CD14-positive monocyte (primary cell): ENCODE measurements at regions not wholly inside any gene's neighbourhood (a gene's known extent, or its start where the extent isn't known, plus 50 kb on each side); places are given as distances from the start of the nearest gene placed in this dataset.

Experiments
- DNase-seq, 3 donors: peaks; one replicate each; pipeline ENCODE4 v3.0.0-alpha.2; 2011 to 2022
- H2AFZ ChIP-seq: 2 replicates; pipeline ENCODE4 v1.6.0; 2012; ENCODE audit warnings: mild to moderate bottlenecking, low read depth, low read length, inconsistent platforms; ENCODE audit not compliant: insufficient read depth, poor library complexity, severe bottlenecking
- H3K27ac ChIP-seq, 2 donors: 1 replicate in 1 of 2; 2 replicates in 1 of 2; pipeline ENCODE4 v1.5.1; 2012 to 2013; ENCODE audit warnings: low read length in 2 of 2, control low read depth in 1 of 2, inconsistent platforms in 1 of 2, low read depth in 1 of 2, mild to moderate bottlenecking in 1 of 2
- H3K27me3 ChIP-seq, 2 donors: one replicate each; pipeline versions ENCODE4 v1.6.0 to v1.6.1; 2011 to 2013; ENCODE audit warnings: low read length in 2 of 2; ENCODE audit not compliant: control insufficient read depth in 2 of 2, insufficient read depth in 2 of 2
- H3K36me3 ChIP-seq, 2 donors: replicated peaks in 1 of 2; 1 replicate in 1 of 2; 2 replicates in 1 of 2; pipeline versions ENCODE4 v1.5.1 to v1.6.1; 2012 to 2013; ENCODE audit warnings: low read length in 2 of 2, control low read depth in 1 of 2, inconsistent platforms in 1 of 2, mild to moderate bottlenecking in 1 of 2; ENCODE audit not compliant: insufficient read depth in 2 of 2, control insufficient read depth in 1 of 2
- H3K4me1 ChIP-seq, 2 donors: 1 replicate in 1 of 2; 2 replicates in 1 of 2; pipeline versions ENCODE4 v1.5.1 to v1.6.1; 2012 to 2013; ENCODE audit warnings: low read length in 2 of 2, control low read depth in 1 of 2, inconsistent platforms in 1 of 2, mild to moderate bottlenecking in 1 of 2, moderate library complexity in 1 of 2; ENCODE audit not compliant: insufficient read depth in 2 of 2, control insufficient read depth in 1 of 2
- H3K4me2 ChIP-seq: replicated peaks from 2 replicates; pipeline ENCODE3; 2012; ENCODE audit warnings: low read length, moderate library complexity, mild to moderate bottlenecking; ENCODE audit not compliant: poor library complexity, severe bottlenecking; ENCODE audit errors: extremely low read depth
- H3K4me3 ChIP-seq, 3 experiments: fragments of 200-600 bp in 1 of 3; sonication (generic) in 1 of 3; replicated peaks in 1 of 3; 1 replicate in 2 of 3; 2 replicates in 1 of 3; pipeline ENCODE4 v1.5.1; 2011 to 2013; ENCODE audit warnings: low read length in 3 of 3, mild to moderate bottlenecking in 3 of 3, control low read depth in 2 of 3, low read depth in 2 of 3, inconsistent platforms in 1 of 3, moderate library complexity in 1 of 3
- H3K79me2 ChIP-seq: 2 replicates; pipeline ENCODE4 v1.6.0; 2012; ENCODE audit warnings: mild to moderate bottlenecking, control low read depth, inconsistent platforms, low read length, moderate library complexity; ENCODE audit not compliant: insufficient read depth
- H3K9ac ChIP-seq: 2 replicates; pipeline ENCODE4 v1.6.0; 2017; ENCODE audit warnings: low read length, mild to moderate bottlenecking; ENCODE audit not compliant: insufficient read depth, poor library complexity, severe bottlenecking
- H3K9me3 ChIP-seq, 2 donors: replicated peaks in 1 of 2; 1 replicate in 1 of 2; 2 replicates in 1 of 2; pipeline versions ENCODE4 v1.5.1 to v1.6.1; 2012 to 2013; ENCODE audit warnings: low read length in 2 of 2, control low read depth in 1 of 2; ENCODE audit not compliant: control insufficient read depth in 1 of 2, insufficient read depth in 1 of 2
- H4K20me1 ChIP-seq: 2 replicates; pipeline ENCODE4 v1.6.0; 2012; ENCODE audit warnings: mild to moderate bottlenecking, low read length, control low read depth, moderate library complexity; ENCODE audit not compliant: insufficient read depth
- H3K27ac Mint-ChIP-seq, 7 donors: one replicate each; pipeline ENCODE4 v1.8.0; 2020; ENCODE audit warnings: mild to moderate bottlenecking in 7 of 7, mixed read lengths in 7 of 7, moderate library complexity in 6 of 7, inconsistent platforms in 2 of 7
- H3K27me3 Mint-ChIP-seq, 3 donors: one replicate each; pipeline ENCODE4 v1.8.0; 2021 to 2022; ENCODE audit warnings: low read depth in 3 of 3, mild to moderate bottlenecking in 3 of 3, mixed read lengths in 3 of 3, moderate library complexity in 3 of 3, inconsistent platforms in 1 of 3
- H3K36me3 Mint-ChIP-seq, 2 donors: one replicate each; pipeline ENCODE4 v1.8.0; 2020; ENCODE audit warnings: mixed read lengths in 2 of 2, inconsistent platforms in 1 of 2, mild to moderate bottlenecking in 1 of 2
- H3K4me1 Mint-ChIP-seq: one replicate; pipeline ENCODE4 v1.8.0; 2020; ENCODE audit warnings: mild to moderate bottlenecking, mixed read lengths
- H3K4me3 Mint-ChIP-seq, 2 donors: one replicate each; pipeline ENCODE4 v1.8.0; 2020; ENCODE audit warnings: mild to moderate bottlenecking in 2 of 2, mixed read lengths in 2 of 2, moderate library complexity in 1 of 2
- H3K9me3 Mint-ChIP-seq, 7 donors: one replicate each; pipeline ENCODE4 v1.8.0; 2020 to 2022; ENCODE audit warnings: mixed read lengths in 7 of 7, mild to moderate bottlenecking in 6 of 7, moderate library complexity in 6 of 7, inconsistent platforms in 2 of 7
- WGBS: methylation state at CpG from one replicate; pipeline ENCODE4 v1.1.5; 2013; ENCODE audit warnings: missing lambda C conversion rate; ENCODE audit not compliant: insufficient coverage; 5-methylcytosine and 5-hydroxymethylcytosine counted together
- intact Hi-C, 2 donors: fragments of 100-400 bp; cut with micrococcal nuclease; formaldehyde crosslinking; loops; one replicate each; pipeline versions ENCODE4 v1.15.0 to v1.15.1; 2023
- TF ChIP-seq, protein P1 (sequence below): fragments of 200-600 bp; IDR thresholded peaks from one replicate; pipeline ENCODE4 v1.8.0; 2022; ENCODE audit warnings: antibody characterized with exemption, mild to moderate bottlenecking

DNA sequence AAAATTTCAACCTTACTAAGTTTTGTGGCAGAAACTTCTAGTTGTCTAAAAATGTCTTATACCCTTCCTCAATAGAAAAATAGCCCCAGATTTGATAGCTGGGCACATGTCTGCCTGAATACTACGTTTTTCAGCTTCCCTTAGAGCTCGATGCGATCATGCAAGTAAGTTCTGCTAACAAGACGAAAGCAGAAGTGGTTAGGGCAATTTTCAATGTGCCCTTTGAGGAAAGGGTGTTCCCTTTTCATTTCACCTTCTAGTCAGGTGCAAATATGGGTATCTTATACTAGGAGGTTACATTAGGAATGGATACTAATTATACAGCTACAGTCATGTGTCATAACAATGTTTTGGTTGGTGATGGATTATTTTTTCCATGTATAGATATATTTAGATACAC is 1572.1 kb upstream of the LRRTM1 start:
- no peaks in the 10 kb centered on the region for H3K9me3 ChIP-seq
- H3K9me3 Mint-ChIP-seq, result peaks cover 0 to 5% (median 0%) of the 10 kb centered on the region in 7 donors
- no peaks in the 10 kb centered on the region for H3K4me1 ChIP-seq
- H3K27me3 Mint-ChIP-seq, result no peaks in the 10 kb centered on the region
- DNase-seq, result no peak
- H3K4me2 ChIP-seq, result no peak overlapping the region
- H3K27me3 ChIP-seq, result no peaks in the 10 kb centered on the region
- H3K36me3 ChIP-seq, result no peaks in the 10 kb centered on the region
- no peak overlapping the region for H2AFZ ChIP-seq
- TF ChIP-seq, protein P1, sequence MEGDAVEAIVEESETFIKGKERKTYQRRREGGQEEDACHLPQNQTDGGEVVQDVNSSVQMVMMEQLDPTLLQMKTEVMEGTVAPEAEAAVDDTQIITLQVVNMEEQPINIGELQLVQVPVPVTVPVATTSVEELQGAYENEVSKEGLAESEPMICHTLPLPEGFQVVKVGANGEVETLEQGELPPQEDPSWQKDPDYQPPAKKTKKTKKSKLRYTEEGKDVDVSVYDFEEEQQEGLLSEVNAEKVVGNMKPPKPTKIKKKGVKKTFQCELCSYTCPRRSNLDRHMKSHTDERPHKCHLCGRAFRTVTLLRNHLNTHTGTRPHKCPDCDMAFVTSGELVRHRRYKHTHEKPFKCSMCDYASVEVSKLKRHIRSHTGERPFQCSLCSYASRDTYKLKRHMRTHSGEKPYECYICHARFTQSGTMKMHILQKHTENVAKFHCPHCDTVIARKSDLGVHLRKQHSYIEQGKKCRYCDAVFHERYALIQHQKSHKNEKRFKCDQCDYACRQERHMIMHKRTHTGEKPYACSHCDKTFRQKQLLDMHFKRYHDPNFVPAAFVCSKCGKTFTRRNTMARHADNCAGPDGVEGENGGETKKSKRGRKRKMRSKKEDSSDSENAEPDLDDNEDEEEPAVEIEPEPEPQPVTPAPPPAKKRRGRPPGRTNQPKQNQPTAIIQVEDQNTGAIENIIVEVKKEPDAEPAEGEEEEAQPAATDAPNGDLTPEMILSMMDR, result no peak
- no peaks in the 10 kb centered on the region for H3K36me3 Mint-ChIP-seq
- WGBS, result no CpG with 5 or more reads among the region's 4 CpGs
- H3K4me1 Mint-ChIP-seq, result no peaks in the 10 kb centered on the region
- H3K79me2 ChIP-seq, result no peaks in the 10 kb centered on the region
- no peak overlapping the region for H3K27ac Mint-ChIP-seq
- no peak overlapping the region for H3K4me3 ChIP-seq
- H4K20me1 ChIP-seq, result no peaks in the 10 kb centered on the region
- H3K4me3 Mint-ChIP-seq, result no peak overlapping the region
- no peak overlapping the region for H3K27ac ChIP-seq
- H3K9ac ChIP-seq, result no peak overlapping the region
- intact Hi-C loops, result no loop called here

DNA sequence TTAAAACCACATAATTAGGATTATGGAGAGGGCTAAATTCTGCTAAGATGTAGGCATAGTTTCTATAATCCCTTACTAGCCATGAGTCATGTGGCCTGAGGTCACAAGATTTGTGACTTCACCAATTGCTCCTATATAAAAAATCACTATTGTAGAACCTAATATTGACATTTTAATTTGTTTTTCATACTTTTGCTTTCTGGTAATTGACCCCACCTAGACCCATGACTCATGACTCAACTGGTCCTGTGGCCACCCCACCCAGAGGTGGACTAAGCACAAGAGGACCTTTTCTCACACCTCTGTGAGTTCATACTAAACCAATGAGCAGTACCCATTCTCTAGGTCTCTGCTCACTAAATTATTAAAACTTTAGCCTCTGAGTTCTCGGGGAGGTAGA is 1567.5 kb upstream of the LRRTM1 start:
- no peaks in the 10 kb centered on the region for H4K20me1 ChIP-seq
- Mint-ChIP-seq H3K9me3 (peaks cover 0 to 3% (median 0%) of the 10 kb centered on the region in 7 donors), H3K27me3 (no peaks in the 10 kb centered on the region), H3K36me3 (no peaks in the 10 kb centered on the region), H3K27ac (no peak overlapping the region), H3K4me3 (no peak overlapping the region), H3K4me1 (no peaks in the 10 kb centered on the region)
- WGBS, result no CpG with 5 or more reads among the region's 1 CpG
- TF ChIP-seq, protein P1, result no peak
- no peak overlapping the region for H2AFZ ChIP-seq
- DNase-seq, result no peak
- intact Hi-C loops, result no loop called here
- no peak overlapping the region for H3K27ac ChIP-seq
- no peaks in the 10 kb centered on the region for H3K27me3 ChIP-seq
- no peak overlapping the region for H3K4me3 ChIP-seq
- no peak overlapping the region for H3K9ac ChIP-seq
- no peaks in the 10 kb centered on the region for H3K4me1 ChIP-seq
- no peaks in the 10 kb centered on the region for H3K36me3 ChIP-seq
- H3K9me3 ChIP-seq, result no peaks in the 10 kb centered on the region
- H3K4me2 ChIP-seq, result no peak overlapping the region
- no peaks in the 10 kb centered on the region for H3K79me2 ChIP-seq
